Adrenal gland (tissue), 5 donors: ENCODE measurements at regions not wholly inside any gene's neighbourhood (a gene's known extent, or its start where the extent isn't known, plus 50 kb on each side); places are given as distances from the start of the nearest gene placed in this dataset.

Experiments used
- POLR2A ChIP-seq, 2 donors: fragments of 450-650 bp; IDR thresholded peaks; one replicate each; pipeline ENCODE4 v1.6.1; 2017; ENCODE audit warnings: antibody characterized with exemption in 2 of 2, mild to moderate bottlenecking in 2 of 2, moderate library complexity in 1 of 2
- TF ChIP-seq, protein P1 (sequence below), 6 experiments: fragments of 450-650 bp in 4 of 6; fragments of 200-600 bp in 2 of 6; sonication (generic) in 1 of 6; IDR thresholded peaks; 1 replicate in 5 of 6; 2 replicates in 1 of 6; pipeline versions ENCODE4 v1.5.1 to v1.8.0; 2016 to 2021; ENCODE audit warnings: antibody characterized with exemption in 6 of 6, mild to moderate bottlenecking in 2 of 6, moderate library complexity in 1 of 6
- donor health status: DM: no; HTN: no; CAD: no.

DNA sequence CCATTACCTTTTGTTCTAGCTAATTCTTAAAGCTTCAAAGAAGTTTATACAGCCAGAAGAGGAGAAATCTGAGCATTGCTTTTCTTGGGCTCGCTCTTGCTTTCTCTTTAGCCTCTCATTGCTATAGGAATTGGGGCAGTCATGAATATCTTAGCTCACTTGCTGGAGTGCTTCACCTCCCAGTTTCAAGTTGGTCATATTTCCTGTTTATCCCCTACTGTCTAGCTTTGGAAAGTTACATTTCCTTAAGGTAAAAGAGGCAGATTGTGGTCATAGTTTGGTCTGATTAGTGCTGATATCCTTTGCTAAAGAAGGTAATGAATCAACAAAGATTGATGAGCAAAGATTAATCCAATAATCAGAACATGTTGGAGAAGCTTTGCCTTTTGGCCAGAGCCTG lies 77.7 kb upstream of the GLI3 start:
- TF ChIP-seq, protein P1, sequence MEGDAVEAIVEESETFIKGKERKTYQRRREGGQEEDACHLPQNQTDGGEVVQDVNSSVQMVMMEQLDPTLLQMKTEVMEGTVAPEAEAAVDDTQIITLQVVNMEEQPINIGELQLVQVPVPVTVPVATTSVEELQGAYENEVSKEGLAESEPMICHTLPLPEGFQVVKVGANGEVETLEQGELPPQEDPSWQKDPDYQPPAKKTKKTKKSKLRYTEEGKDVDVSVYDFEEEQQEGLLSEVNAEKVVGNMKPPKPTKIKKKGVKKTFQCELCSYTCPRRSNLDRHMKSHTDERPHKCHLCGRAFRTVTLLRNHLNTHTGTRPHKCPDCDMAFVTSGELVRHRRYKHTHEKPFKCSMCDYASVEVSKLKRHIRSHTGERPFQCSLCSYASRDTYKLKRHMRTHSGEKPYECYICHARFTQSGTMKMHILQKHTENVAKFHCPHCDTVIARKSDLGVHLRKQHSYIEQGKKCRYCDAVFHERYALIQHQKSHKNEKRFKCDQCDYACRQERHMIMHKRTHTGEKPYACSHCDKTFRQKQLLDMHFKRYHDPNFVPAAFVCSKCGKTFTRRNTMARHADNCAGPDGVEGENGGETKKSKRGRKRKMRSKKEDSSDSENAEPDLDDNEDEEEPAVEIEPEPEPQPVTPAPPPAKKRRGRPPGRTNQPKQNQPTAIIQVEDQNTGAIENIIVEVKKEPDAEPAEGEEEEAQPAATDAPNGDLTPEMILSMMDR (IDR thresholded peaks at IDR 0.05): no peak
- TF ChIP-seq POLR2A (IDR thresholded peaks at IDR 0.05): no peak
